HG02763 (cell line): ENCODE measurements at regions not wholly inside any gene's neighbourhood (a gene's known extent, or its start where the extent isn't known, plus 50 kb on each side); places are given as distances from the start of the nearest gene placed in this dataset.

Source experiments
- ATAC-seq: cut with Tn5 transposase; IDR thresholded peaks from one replicate; pipeline ENCODE4 v1.9.1; 2021; ENCODE audit warnings: mild to moderate bottlenecking, moderate library complexity; ENCODE audit not compliant: unreplicated experiment

DNA sequence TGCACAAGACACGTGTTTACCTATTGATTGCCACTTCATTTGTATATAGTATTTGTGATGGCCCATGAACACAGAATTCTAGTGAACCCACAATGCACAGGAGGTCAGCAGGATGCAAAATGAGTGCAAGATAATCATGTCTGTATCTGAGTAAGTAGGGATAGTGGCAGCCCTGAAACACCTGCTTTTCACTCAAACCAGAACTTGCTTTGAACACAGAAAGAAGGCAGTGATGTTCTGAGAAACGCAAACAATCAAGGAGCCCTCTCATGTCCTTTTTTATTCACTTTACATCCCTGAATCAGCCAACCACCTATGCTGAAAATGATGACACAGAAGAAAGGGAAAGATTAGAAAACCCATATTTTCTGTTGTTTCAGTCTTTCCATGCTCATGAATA is 170.4 kb upstream of the AVPR1A start:
- ATAC-seq, result no peak

DNA sequence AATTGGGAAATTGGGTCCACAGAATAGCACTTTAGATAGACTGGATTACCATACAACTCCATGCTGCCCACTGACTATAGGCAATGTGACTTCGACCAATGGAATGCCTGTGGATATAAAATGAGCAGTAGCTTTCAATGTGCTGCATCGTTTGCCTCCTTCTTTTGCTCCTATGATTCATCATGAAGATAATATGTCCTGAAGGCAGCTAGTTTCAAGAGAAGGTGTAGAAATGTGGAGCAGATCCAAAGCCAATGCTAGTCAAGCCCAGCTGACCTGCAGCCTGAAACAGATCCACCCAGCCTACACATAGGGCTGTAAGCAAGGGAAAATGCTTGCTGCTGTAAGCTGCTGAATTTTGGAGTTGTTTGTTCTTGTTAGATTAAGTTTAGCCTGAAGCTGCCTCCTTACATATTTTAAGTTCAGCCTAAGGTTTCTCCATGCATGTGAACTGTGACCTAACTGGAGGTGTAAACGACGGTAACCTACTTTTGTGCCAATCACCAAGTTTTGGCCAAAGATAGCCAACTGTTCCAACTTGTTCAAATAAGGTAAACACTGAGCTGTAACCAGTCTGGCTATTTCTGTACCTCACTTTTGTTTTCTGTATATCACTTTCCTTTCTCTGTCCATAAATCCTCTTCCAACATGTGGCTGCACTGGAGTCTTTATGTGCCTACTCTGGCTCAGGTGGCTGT is 169.1 kb upstream of the AVPR1A start:
- no peak for ATAC-seq

DNA sequence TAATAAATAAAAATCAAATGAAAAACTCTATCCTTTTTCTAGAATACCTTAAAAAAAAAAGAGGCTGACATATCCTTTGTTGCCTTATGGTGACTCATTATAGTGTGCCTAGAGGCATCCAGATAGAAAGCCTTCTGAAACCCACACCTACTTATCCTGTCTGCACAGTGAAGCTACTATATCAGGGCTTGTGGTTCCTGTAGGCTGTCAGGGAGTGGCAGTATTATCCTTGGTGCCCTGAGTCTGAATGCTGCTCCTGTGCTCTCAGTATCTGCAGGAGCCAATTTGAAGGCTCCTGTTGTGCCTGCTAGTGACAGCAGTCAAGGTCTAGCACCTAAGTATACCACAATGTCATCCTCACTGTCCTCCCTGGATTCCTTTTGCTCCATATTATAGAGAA is 168.4 kb upstream of the AVPR1A start:
- peak; percentile 69 for ATAC-seq

- no peak for ATAC-seq
Observed at GRCh38 chr12:63318933-63319332, 167.9 kb upstream of the AVPR1A start.

GRCh38 chr12:63318313-63318712 is 167.3 kb upstream of the AVPR1A start:
- ATAC-seq, result no peak

GRCh38 chr12:63317880-63318279 is 166.9 kb upstream of the AVPR1A start:
- no peak for ATAC-seq

GRCh38 chr12:63317286-63317846 is 166.4 kb upstream of the AVPR1A start:
- ATAC-seq, result no peak

DNA sequence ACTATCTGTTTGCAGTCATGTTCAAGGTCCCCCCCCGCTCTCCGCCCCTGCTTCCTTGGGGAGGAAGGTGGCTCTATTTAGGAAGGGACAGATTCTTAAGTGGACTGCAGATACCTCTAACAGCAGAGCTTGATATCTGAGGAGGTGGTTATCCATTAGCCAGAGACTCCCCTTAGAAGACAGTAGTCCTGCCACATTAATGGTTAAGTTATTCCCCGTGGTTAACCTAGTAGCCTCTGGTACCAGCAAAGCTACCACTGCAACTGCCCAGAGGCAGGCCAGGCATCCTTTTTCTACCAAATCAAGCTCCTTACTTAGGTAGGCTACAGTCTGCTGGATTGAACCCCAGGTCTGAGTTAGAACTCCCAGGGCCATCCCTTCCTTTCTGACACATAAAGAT is 162.1 kb upstream of the AVPR1A start:
- no peak for ATAC-seq

DNA sequence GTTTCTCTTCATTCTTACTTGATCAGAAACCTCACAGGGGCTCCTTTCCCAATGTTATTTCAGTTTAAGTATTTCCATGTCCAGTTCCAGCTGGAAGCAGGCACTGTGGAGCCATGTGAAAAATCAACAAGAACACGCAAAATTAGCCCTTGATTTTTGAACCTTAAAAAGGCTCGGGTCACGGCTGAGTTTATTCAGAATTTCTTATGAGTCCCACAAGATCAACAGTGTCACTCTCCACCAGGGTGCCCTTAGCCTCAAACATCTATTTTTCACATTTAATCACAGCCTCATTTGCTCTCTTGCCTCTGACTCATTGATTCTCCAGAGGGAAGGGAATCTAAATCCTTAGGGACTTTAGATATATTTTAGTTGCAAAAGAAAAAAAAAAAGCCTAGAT is 157.7 kb upstream of the AVPR1A start:
- no peak for ATAC-seq

DNA sequence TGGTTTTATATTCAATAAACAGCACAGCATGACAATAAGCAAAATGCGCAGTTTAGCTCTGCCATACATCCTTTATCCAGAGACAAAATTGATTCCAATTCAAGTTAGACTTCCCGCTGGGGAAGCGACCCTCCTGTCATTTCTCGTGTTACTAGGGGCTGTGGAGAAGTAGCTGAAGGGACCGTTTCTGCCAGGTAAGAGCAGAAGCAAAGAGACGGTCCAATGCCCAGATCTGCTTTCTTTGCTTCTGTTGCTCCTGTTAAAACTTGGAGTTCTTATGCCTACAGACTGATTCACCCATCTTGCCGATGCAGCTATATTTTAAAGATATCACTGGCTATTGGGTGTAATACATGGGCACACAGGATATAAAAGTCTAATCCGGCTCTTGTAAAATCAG is 156.8 kb upstream of the AVPR1A start:
- no peak for ATAC-seq

DNA sequence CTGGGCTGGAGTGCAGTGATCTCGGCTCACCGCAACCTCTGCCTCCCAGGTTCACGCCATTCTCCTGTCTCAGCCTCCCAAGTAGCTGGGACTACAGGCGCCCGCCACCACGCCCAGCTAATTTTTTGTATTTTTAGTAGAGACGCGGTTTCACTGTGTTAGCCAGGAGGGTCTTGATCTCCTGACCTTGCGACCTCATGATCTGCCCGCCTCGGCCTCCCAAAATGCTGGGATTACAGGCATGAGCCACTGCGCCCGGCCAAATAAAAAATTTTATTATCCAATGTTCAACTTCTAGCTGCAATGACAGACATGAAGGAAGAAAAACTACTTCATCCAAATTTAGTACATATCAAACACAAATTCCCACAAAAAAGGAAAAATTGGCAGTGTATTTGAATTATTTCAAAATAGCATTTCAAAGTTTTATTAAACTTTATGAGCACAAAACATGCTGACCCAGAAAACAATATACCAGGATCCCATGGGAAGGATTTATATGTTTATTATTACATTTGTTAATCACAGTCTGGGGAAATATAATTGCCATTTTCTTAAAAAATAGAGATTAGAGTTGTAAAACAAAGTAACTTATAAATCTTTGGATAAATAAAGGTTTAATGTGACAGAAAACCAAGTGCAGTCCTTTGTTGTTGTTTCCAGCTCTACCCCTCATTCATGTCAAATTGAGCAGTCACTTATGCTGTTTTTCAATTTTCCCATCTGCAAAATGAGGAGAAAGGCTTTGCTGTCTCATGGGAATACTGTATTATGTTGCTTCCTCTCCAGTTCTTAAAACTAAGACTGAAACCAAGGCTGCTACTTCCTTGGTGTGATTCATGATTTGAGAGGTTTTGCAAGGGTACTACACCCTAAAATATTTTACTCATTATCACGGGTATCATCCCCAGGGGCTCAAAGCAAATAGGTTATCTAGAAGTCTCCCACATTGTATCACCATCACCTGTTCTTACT is 155.2 kb upstream of the AVPR1A start:
- peak; percentile 33 for ATAC-seq

DNA sequence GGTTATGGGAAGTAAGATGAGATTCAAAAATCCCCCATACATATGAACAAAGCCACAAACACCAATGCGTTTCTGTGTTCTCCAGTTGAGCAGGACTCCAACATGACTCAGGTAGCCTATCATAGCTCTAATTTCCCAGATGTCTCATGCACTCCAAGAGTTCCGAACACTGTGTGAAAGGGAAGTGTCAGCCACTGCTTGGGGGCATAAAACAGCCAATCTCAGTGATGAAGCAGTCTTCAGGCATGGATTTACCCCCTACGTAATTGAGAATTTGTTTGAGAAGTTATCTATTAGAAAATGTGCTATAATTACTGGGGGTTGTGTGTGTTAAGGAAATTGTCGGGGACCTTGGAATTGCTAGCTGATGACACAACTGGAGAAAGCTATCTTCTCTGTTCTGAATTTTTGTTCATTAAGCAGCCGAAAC is 153.9 kb upstream of the AVPR1A start:
- peak; percentile 41 for ATAC-seq

DNA sequence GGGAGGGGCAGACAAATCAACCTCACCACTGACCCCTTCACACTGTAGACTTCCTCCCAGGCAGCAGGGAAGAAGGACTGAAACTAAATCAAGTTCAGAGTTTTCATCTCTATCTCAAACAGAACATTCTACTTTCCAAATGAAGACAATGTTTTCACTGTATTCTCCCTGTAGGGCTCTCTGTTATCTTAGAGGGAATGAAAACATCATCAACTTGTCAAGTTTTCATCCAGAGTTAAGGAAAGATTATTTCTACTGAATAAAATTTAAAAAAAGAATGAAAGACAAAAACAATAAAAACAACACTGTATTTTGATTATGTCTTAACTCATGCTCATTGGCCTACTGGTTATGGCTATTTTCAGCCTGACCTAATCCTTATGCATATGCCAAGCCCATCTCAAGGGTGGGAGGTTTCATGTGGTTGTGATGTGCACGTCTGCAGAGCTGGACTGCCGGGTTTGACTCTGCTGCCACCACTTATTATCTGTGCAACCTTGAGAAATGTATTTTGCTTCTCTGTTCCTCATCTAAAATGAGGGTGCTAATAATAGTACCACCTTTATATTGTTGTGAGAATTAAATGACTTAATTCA is 152.0 kb upstream of the AVPR1A start:
- ATAC-seq, result no peak

- ATAC-seq, result peak; percentile 85
Observed at GRCh38 chr12:63302269-63302940, 151.4 kb upstream of the AVPR1A start.

GRCh38 chr12:63301311-63301710 is 150.3 kb upstream of the AVPR1A start:
- ATAC-seq, result no peak

DNA sequence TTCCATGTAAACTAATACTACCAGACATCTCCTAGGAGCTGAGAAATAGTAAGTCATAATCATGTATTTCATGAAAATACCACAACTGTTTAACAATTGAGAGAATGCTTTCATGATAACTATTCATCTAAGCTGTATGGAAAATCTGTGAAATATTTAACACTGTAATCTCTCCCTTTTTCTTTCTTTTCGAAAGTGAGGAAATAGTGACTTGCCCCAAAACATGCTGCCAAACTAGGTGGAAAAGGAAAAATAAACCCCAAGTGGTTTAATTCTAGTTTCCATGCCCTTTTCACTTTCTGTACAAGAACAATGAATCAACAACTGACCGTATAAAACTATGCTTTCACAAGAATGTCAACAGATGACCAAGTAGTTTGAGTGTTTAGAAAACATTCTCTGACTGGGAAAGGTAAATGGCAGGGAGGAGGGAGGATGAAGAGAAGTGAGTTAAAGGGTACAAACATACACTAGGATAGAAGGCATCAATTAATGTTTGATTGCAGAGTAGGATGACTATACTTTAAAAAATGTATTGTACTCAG is 147.5 kb upstream of the AVPR1A start:
- ATAC-seq, result no peak

DNA sequence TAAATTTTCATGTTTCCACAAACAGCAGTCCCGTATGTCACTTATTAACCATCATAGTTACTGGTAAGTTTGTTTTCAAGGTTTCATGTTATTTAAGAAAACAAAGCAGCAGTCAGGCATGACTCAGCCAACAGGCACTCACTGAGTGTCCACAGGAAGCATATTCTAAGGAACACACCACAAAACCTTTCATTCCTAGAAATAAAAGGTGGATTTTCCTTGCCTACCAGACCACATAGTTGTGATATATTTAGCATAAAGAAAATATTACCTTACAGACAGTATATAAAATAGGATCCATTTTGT is 143.3 kb upstream of the AVPR1A start:
- ATAC-seq, result peak; percentile 85

GRCh38 chr12:63292471-63293221 is 141.6 kb upstream of the AVPR1A start:
- no peak for ATAC-seq

DNA sequence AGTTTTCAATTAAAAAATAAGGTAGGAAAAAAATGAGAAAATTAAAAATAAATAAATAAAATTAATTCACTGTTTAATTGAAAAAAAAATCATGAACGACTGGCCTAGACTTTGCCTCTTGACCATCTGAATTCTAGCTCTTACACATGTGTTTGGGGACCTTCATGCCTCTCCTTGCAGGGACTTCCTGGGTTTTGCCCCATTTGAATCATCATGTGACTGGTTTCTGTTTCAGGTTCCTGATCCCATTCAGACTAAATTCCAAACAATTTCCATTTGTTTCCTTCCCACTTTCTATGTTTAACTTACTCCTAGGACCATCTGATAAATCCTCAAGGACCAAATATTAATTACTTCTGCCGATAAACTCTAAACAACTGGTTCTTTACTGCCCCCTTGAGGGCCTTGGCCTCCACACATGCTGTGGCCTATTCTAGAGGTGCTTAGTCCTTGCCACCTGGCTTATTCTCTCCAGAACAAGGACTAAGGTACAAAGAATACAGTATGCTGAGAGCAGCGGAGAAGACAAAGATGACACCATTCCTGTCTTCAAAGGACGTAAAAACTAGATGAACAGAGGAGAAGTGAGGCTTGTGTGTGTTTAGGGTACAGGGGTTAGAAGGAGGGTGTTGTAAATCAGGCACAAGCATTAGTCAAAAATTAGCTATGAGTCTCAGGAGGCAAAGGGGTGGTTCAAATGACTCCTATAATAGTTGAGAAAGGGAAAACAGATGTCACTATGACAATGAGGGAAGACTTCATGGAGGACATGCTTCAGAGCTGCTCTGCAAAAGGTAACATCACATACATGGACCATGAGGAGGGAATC is 125.8 kb upstream of the AVPR1A start:
- ATAC-seq, result peak; percentile 67
